ENCODE measurements at regions not wholly inside any gene's neighbourhood (a gene's known extent, or its start where the extent isn't known, plus 50 kb on each side); places are given as distances from the start of the nearest gene placed in this dataset.

GRCh38 chr2:56464613-56465012, 280.8 kb downstream of the CCDC85A start:
- TF ChIP-seq, protein P1, sequence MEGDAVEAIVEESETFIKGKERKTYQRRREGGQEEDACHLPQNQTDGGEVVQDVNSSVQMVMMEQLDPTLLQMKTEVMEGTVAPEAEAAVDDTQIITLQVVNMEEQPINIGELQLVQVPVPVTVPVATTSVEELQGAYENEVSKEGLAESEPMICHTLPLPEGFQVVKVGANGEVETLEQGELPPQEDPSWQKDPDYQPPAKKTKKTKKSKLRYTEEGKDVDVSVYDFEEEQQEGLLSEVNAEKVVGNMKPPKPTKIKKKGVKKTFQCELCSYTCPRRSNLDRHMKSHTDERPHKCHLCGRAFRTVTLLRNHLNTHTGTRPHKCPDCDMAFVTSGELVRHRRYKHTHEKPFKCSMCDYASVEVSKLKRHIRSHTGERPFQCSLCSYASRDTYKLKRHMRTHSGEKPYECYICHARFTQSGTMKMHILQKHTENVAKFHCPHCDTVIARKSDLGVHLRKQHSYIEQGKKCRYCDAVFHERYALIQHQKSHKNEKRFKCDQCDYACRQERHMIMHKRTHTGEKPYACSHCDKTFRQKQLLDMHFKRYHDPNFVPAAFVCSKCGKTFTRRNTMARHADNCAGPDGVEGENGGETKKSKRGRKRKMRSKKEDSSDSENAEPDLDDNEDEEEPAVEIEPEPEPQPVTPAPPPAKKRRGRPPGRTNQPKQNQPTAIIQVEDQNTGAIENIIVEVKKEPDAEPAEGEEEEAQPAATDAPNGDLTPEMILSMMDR (IDR thresholded peaks at IDR 0.05), result no peak
- no peak for TF ChIP-seq POLR2A (IDR thresholded peaks at IDR 0.05)

All from esophagus squamous epithelium (tissue), 4 donors.